ENCODE measurements at regions not wholly inside any gene's neighbourhood (a gene's known extent, or its start where the extent isn't known, plus 50 kb on each side); places are given as distances from the start of the nearest gene placed in this dataset.

- no peaks in the 10 kb centered on the region for H3K9me3 ChIP-seq (ENCODE audit: control insufficient read depth, insufficient read depth, low read depth, low read length)
- TF ChIP-seq, protein P1, sequence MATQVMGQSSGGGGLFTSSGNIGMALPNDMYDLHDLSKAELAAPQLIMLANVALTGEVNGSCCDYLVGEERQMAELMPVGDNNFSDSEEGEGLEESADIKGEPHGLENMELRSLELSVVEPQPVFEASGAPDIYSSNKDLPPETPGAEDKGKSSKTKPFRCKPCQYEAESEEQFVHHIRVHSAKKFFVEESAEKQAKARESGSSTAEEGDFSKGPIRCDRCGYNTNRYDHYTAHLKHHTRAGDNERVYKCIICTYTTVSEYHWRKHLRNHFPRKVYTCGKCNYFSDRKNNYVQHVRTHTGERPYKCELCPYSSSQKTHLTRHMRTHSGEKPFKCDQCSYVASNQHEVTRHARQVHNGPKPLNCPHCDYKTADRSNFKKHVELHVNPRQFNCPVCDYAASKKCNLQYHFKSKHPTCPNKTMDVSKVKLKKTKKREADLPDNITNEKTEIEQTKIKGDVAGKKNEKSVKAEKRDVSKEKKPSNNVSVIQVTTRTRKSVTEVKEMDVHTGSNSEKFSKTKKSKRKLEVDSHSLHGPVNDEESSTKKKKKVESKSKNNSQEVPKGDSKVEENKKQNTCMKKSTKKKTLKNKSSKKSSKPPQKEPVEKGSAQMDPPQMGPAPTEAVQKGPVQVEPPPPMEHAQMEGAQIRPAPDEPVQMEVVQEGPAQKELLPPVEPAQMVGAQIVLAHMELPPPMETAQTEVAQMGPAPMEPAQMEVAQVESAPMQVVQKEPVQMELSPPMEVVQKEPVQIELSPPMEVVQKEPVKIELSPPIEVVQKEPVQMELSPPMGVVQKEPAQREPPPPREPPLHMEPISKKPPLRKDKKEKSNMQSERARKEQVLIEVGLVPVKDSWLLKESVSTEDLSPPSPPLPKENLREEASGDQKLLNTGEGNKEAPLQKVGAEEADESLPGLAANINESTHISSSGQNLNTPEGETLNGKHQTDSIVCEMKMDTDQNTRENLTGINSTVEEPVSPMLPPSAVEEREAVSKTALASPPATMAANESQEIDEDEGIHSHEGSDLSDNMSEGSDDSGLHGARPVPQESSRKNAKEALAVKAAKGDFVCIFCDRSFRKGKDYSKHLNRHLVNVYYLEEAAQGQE (IDR thresholded peaks at IDR 0.05; ENCODE audit: insufficient read depth in 1 of 2, low read depth in 2 of 2, low read length in 1 of 2), result no peak
- TF ChIP-seq POLR2AphosphoS5 (IDR thresholded peaks at IDR 0.05; ENCODE audit: low read depth, low read length), result no peak
- TF ChIP-seq TCF7L2 (IDR thresholded peaks at IDR 0.05; ENCODE audit: low read depth, low read length), result no peak
- no peak for TF ChIP-seq SIN3A (IDR thresholded peaks at IDR 0.05; ENCODE audit: borderline replicate concordance, insufficient read depth, low read depth, low read length)
- no peak overlapping the region for H3K27ac ChIP-seq (ENCODE audit: low read length)
- H3K4me1 ChIP-seq (ENCODE audit: control insufficient read depth, insufficient read depth, low read length), result no peaks in the 10 kb centered on the region
- ATAC-seq (no peak), DNase-seq (ENCODE audit: low read depth, low spot score) (no peak)
- H3K27me3 ChIP-seq (ENCODE audit: control insufficient read depth, insufficient read depth, low read length), result no peaks in the 10 kb centered on the region
- peaks cover 9% of the 10 kb centered on the region; the same call in 1 of the 2 replicates for H3K36me3 ChIP-seq (ENCODE audit: control insufficient read depth, insufficient read depth, low read length)
- POLR2A ChIA-PET, result no interaction called here
- CTCF ChIA-PET, result no interaction called here
- intact Hi-C loops (cut with micrococcal nuclease; ENCODE audit: unreplicated experiment) (loop anchor here (5.0 kb wide), 2 partner anchors 193 to 263 kb away; partner anchors contain the start of gene UTRN), in situ Hi-C loops (cut with HindIII; ENCODE audit: low pct_unique_long_range_greater_than_20kb, low sequenced_read_pairs) (loop anchor here (25.0 kb wide), 1 partner anchor 368 kb away; no protein-coding TSS in a partner anchor)
- no peak overlapping the region for H3K4me3 ChIP-seq (ENCODE audit: low read depth in 2 of 2, low read length in 2 of 2)
- no TSS peak for BruUV-seq (replicated peaks)
These were observed 195.3 kb downstream of the UTRN start for GRCh38 chr6:144480473-144480872.

- H3K27ac ChIP-seq (ENCODE audit: low read length), result no peak overlapping the region
- TF ChIP-seq, protein P1 (IDR thresholded peaks at IDR 0.05; ENCODE audit: insufficient read depth in 1 of 2, low read depth in 2 of 2, low read length in 1 of 2), result no peak
- TF ChIP-seq TCF7L2 (IDR thresholded peaks at IDR 0.05; ENCODE audit: low read depth, low read length), result no peak
- TF ChIP-seq, protein P2, sequence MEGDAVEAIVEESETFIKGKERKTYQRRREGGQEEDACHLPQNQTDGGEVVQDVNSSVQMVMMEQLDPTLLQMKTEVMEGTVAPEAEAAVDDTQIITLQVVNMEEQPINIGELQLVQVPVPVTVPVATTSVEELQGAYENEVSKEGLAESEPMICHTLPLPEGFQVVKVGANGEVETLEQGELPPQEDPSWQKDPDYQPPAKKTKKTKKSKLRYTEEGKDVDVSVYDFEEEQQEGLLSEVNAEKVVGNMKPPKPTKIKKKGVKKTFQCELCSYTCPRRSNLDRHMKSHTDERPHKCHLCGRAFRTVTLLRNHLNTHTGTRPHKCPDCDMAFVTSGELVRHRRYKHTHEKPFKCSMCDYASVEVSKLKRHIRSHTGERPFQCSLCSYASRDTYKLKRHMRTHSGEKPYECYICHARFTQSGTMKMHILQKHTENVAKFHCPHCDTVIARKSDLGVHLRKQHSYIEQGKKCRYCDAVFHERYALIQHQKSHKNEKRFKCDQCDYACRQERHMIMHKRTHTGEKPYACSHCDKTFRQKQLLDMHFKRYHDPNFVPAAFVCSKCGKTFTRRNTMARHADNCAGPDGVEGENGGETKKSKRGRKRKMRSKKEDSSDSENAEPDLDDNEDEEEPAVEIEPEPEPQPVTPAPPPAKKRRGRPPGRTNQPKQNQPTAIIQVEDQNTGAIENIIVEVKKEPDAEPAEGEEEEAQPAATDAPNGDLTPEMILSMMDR (IDR thresholded peaks at IDR 0.05), result no peak
- TF ChIP-seq SIN3A (IDR thresholded peaks at IDR 0.05; ENCODE audit: borderline replicate concordance, insufficient read depth, low read depth, low read length), result no peak
- no peak for TF ChIP-seq POLR2AphosphoS5 (IDR thresholded peaks at IDR 0.05; ENCODE audit: low read depth, low read length)
- H3K36me3 ChIP-seq (ENCODE audit: control insufficient read depth, insufficient read depth, low read length), result peaks cover 13% of the 10 kb centered on the region; the same call in 1 of the 2 replicates
- DNase-seq (ENCODE audit: low read depth, low spot score) (no peak), ATAC-seq (no peak)
- ChIA-PET POLR2A (interaction anchor here (0.6 kb wide), 1 partner anchor 186 kb away, joined by 3 read pairs; no protein-coding TSS in a partner anchor), CTCF (interaction anchor here (0.6 to 0.9 kb wide), 7 partner anchors 9 to 807 kb away, joined by 3 to 6 read pairs (median 4); no protein-coding TSS in a partner anchor)
- H3K4me1 ChIP-seq (ENCODE audit: control insufficient read depth, insufficient read depth, low read length), result no peaks in the 10 kb centered on the region
- H3K4me3 ChIP-seq (ENCODE audit: low read depth in 2 of 2, low read length in 2 of 2), result no peak overlapping the region
- no TSS peak for BruUV-seq (replicated peaks)
- H3K9me3 ChIP-seq (ENCODE audit: control insufficient read depth, insufficient read depth, low read depth, low read length), result no peaks in the 10 kb centered on the region
- intact Hi-C loops (cut with micrococcal nuclease; ENCODE audit: unreplicated experiment), result loop anchor here (5.0 kb wide), 2 partner anchors 194 to 264 kb away; partner anchors contain the start of gene UTRN
- in situ Hi-C loops (cut with HindIII; ENCODE audit: low pct_unique_long_range_greater_than_20kb, low sequenced_read_pairs), result loop anchor here (25.0 kb wide), 1 partner anchor 369 kb away; no protein-coding TSS in a partner anchor
- H3K27me3 ChIP-seq (ENCODE audit: control insufficient read depth, insufficient read depth, low read length), result no peaks in the 10 kb centered on the region
These were observed 196.4 kb downstream of the UTRN start for GRCh38 chr6:144481527-144481926.
